CD14-positive monocyte (primary cell): ENCODE measurements at regions not wholly inside any gene's neighbourhood (a gene's known extent, or its start where the extent isn't known, plus 50 kb on each side); places are given as distances from the start of the nearest gene placed in this dataset.

Source experiments
- DNase-seq, 3 donors: peaks; one replicate each; pipeline ENCODE4 v3.0.0-alpha.2; 2011 to 2022
- H2AFZ ChIP-seq: 2 replicates; pipeline ENCODE4 v1.6.0; 2012; ENCODE audit warnings: mild to moderate bottlenecking, low read depth, low read length, inconsistent platforms; ENCODE audit not compliant: insufficient read depth, poor library complexity, severe bottlenecking
- H3K27ac ChIP-seq, 2 donors: 1 replicate in 1 of 2; 2 replicates in 1 of 2; pipeline ENCODE4 v1.5.1; 2012 to 2013; ENCODE audit warnings: low read length in 2 of 2, control low read depth in 1 of 2, inconsistent platforms in 1 of 2, low read depth in 1 of 2, mild to moderate bottlenecking in 1 of 2
- H3K27me3 ChIP-seq, 2 donors: one replicate each; pipeline versions ENCODE4 v1.6.0 to v1.6.1; 2011 to 2013; ENCODE audit warnings: low read length in 2 of 2; ENCODE audit not compliant: control insufficient read depth in 2 of 2, insufficient read depth in 2 of 2
- H3K36me3 ChIP-seq, 2 donors: replicated peaks in 1 of 2; 1 replicate in 1 of 2; 2 replicates in 1 of 2; pipeline versions ENCODE4 v1.5.1 to v1.6.1; 2012 to 2013; ENCODE audit warnings: low read length in 2 of 2, control low read depth in 1 of 2, inconsistent platforms in 1 of 2, mild to moderate bottlenecking in 1 of 2; ENCODE audit not compliant: insufficient read depth in 2 of 2, control insufficient read depth in 1 of 2
- H3K4me1 ChIP-seq, 2 donors: 1 replicate in 1 of 2; 2 replicates in 1 of 2; pipeline versions ENCODE4 v1.5.1 to v1.6.1; 2012 to 2013; ENCODE audit warnings: low read length in 2 of 2, control low read depth in 1 of 2, inconsistent platforms in 1 of 2, mild to moderate bottlenecking in 1 of 2, moderate library complexity in 1 of 2; ENCODE audit not compliant: insufficient read depth in 2 of 2, control insufficient read depth in 1 of 2
- H3K4me2 ChIP-seq: replicated peaks from 2 replicates; pipeline ENCODE3; 2012; ENCODE audit warnings: low read length, moderate library complexity, mild to moderate bottlenecking; ENCODE audit not compliant: poor library complexity, severe bottlenecking; ENCODE audit errors: extremely low read depth
- H3K4me3 ChIP-seq, 3 experiments: fragments of 200-600 bp in 1 of 3; sonication (generic) in 1 of 3; replicated peaks in 1 of 3; 1 replicate in 2 of 3; 2 replicates in 1 of 3; pipeline ENCODE4 v1.5.1; 2011 to 2013; ENCODE audit warnings: low read length in 3 of 3, mild to moderate bottlenecking in 3 of 3, control low read depth in 2 of 3, low read depth in 2 of 3, inconsistent platforms in 1 of 3, moderate library complexity in 1 of 3
- H3K79me2 ChIP-seq: 2 replicates; pipeline ENCODE4 v1.6.0; 2012; ENCODE audit warnings: mild to moderate bottlenecking, control low read depth, inconsistent platforms, low read length, moderate library complexity; ENCODE audit not compliant: insufficient read depth
- H3K9ac ChIP-seq: 2 replicates; pipeline ENCODE4 v1.6.0; 2017; ENCODE audit warnings: low read length, mild to moderate bottlenecking; ENCODE audit not compliant: insufficient read depth, poor library complexity, severe bottlenecking
- H3K9me3 ChIP-seq, 2 donors: replicated peaks in 1 of 2; 1 replicate in 1 of 2; 2 replicates in 1 of 2; pipeline versions ENCODE4 v1.5.1 to v1.6.1; 2012 to 2013; ENCODE audit warnings: low read length in 2 of 2, control low read depth in 1 of 2; ENCODE audit not compliant: control insufficient read depth in 1 of 2, insufficient read depth in 1 of 2
- H4K20me1 ChIP-seq: 2 replicates; pipeline ENCODE4 v1.6.0; 2012; ENCODE audit warnings: mild to moderate bottlenecking, low read length, control low read depth, moderate library complexity; ENCODE audit not compliant: insufficient read depth
- H3K27ac Mint-ChIP-seq, 7 donors: one replicate each; pipeline ENCODE4 v1.8.0; 2020; ENCODE audit warnings: mild to moderate bottlenecking in 7 of 7, mixed read lengths in 7 of 7, moderate library complexity in 6 of 7, inconsistent platforms in 2 of 7
- H3K27me3 Mint-ChIP-seq, 3 donors: one replicate each; pipeline ENCODE4 v1.8.0; 2021 to 2022; ENCODE audit warnings: low read depth in 3 of 3, mild to moderate bottlenecking in 3 of 3, mixed read lengths in 3 of 3, moderate library complexity in 3 of 3, inconsistent platforms in 1 of 3
- H3K36me3 Mint-ChIP-seq, 2 donors: one replicate each; pipeline ENCODE4 v1.8.0; 2020; ENCODE audit warnings: mixed read lengths in 2 of 2, inconsistent platforms in 1 of 2, mild to moderate bottlenecking in 1 of 2
- H3K4me1 Mint-ChIP-seq: one replicate; pipeline ENCODE4 v1.8.0; 2020; ENCODE audit warnings: mild to moderate bottlenecking, mixed read lengths
- H3K4me3 Mint-ChIP-seq, 2 donors: one replicate each; pipeline ENCODE4 v1.8.0; 2020; ENCODE audit warnings: mild to moderate bottlenecking in 2 of 2, mixed read lengths in 2 of 2, moderate library complexity in 1 of 2
- H3K9me3 Mint-ChIP-seq, 7 donors: one replicate each; pipeline ENCODE4 v1.8.0; 2020 to 2022; ENCODE audit warnings: mixed read lengths in 7 of 7, mild to moderate bottlenecking in 6 of 7, moderate library complexity in 6 of 7, inconsistent platforms in 2 of 7
- CTCF ChIP-seq: fragments of 200-600 bp; IDR thresholded peaks from one replicate; pipeline ENCODE4 v1.8.0; 2022; ENCODE audit warnings: antibody characterized with exemption, mild to moderate bottlenecking
- WGBS: methylation state at CpG from one replicate; pipeline ENCODE4 v1.1.5; 2013; ENCODE audit warnings: missing lambda C conversion rate; ENCODE audit not compliant: insufficient coverage; 5-methylcytosine and 5-hydroxymethylcytosine counted together
- intact Hi-C, 2 donors: fragments of 100-400 bp; cut with micrococcal nuclease; formaldehyde crosslinking; loops; one replicate each; pipeline versions ENCODE4 v1.15.0 to v1.15.1; 2023

- no peaks in the 10 kb centered on the region for H3K4me1 ChIP-seq
- H3K27ac Mint-ChIP-seq = no peak overlapping the region
- peaks cover 0 to 3% (median 2%) of the 10 kb centered on the region in 3 donors for H3K27me3 Mint-ChIP-seq
Measured at GRCh38 chr5:118552146-118552545, 436.2 kb downstream of the DTWD2 start.

GRCh38 chr5:118551716-118552115 lies 436.6 kb downstream of the DTWD2 start:
- Histone ChIP-seq H3K9ac (no peak overlapping the region), H3K4me3 (no peak overlapping the region), H3K36me3 (no peaks in the 10 kb centered on the region), H3K9me3 (no peaks in the 10 kb centered on the region), H3K4me1 (no peaks in the 10 kb centered on the region), H3K27me3 (no peaks in the 10 kb centered on the region), H2AFZ (no peak overlapping the region), H4K20me1 (no peaks in the 10 kb centered on the region), H3K79me2 (no peaks in the 10 kb centered on the region), H3K4me2 (no peak overlapping the region), H3K27ac (no peak overlapping the region)
- no peak overlapping the region for H3K4me3 Mint-ChIP-seq
- H3K27ac Mint-ChIP-seq = no peak overlapping the region
- peaks cover 4% of the 10 kb centered on the region for H3K4me1 Mint-ChIP-seq
- intact Hi-C loops = no loop called here
- no peak for TF ChIP-seq CTCF
- no peaks in the 10 kb centered on the region for H3K9me3 Mint-ChIP-seq
- no CpG with 5 or more reads among the region's 1 CpG for WGBS
- no peak for DNase-seq
- H3K36me3 Mint-ChIP-seq = no peaks in the 10 kb centered on the region
- peaks cover 2 to 3% (median 2%) of the 10 kb centered on the region in 3 donors for H3K27me3 Mint-ChIP-seq

More at GRCh38 chr5:118552146-118552545, 436.2 kb downstream of the DTWD2 start:
- Histone ChIP-seq H2AFZ (no peak overlapping the region), H3K4me3 (no peak overlapping the region), H4K20me1 (no peaks in the 10 kb centered on the region), H3K27ac (no peak overlapping the region), H3K9me3 (no peaks in the 10 kb centered on the region), H3K79me2 (no peaks in the 10 kb centered on the region), H3K4me2 (no peak overlapping the region), H3K36me3 (no peaks in the 10 kb centered on the region), H3K27me3 (no peaks in the 10 kb centered on the region), H3K9ac (no peak overlapping the region)
- H3K36me3 Mint-ChIP-seq = no peaks in the 10 kb centered on the region
- intact Hi-C loops = no loop called here
- peaks cover 0 to 2% (median 0%) of the 10 kb centered on the region in 7 donors for H3K9me3 Mint-ChIP-seq
- DNase-seq = no peak
- no peak for TF ChIP-seq CTCF
- no peak overlapping the region for H3K4me3 Mint-ChIP-seq
- no CpG with 5 or more reads among the region's 2 CpGs for WGBS
- H3K4me1 Mint-ChIP-seq = peaks cover 4% of the 10 kb centered on the region
